GM19240 (cell line): ENCODE measurements at regions not wholly inside any gene's neighbourhood (a gene's known extent, or its start where the extent isn't known, plus 50 kb on each side); places are given as distances from the start of the nearest gene placed in this dataset.
A peak's percentile ranks its signal among the peaks of the same experiment; 100 is the strongest.

ENCODE experiments used
- DNase-seq: peaks from one replicate; pipeline ENCODE4 v3.0.0; 2011; ENCODE audit warnings: low spot score; ENCODE audit not compliant: insufficient read length

DNA sequence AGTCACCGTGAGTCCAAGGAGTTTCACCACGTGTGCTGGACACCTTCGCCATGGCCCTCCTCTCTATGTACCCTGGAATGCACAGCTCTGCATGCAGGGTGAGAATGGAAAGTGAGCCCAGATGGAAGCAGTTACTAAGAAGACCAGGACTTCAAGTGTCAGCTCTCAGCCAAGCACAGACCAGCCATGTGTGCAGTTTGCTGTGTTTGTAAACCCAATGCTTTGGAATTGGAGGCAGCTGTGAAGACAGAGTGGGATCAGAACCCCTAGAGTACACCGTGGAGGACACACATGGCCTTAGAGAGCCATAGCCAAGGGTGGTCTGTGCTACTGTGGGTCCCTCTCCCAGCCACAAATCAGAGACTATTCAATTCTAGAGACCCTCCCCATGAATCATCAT is 655.5 kb upstream of the ID2 start:
- no peak for DNase-seq

DNA sequence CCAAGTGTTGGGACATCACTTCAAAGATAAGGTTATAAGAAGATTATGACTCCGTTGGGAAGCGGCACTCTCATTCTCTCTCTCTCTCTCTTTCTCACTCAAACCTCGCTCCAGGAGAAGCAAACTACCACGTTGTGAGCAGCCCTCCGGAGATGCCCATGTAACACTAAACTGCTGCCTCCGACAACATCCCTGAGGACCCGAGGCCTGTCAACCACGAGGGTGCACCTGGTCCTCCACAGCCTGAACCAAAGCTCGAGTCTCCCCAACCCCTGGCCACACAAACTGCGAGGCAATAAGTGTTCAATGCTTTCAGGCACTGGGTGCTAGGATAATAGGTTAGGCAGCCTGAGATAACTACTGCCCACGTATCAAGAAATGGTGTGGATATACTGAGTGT is 654.5 kb upstream of the ID2 start:
- no peak for DNase-seq

DNA sequence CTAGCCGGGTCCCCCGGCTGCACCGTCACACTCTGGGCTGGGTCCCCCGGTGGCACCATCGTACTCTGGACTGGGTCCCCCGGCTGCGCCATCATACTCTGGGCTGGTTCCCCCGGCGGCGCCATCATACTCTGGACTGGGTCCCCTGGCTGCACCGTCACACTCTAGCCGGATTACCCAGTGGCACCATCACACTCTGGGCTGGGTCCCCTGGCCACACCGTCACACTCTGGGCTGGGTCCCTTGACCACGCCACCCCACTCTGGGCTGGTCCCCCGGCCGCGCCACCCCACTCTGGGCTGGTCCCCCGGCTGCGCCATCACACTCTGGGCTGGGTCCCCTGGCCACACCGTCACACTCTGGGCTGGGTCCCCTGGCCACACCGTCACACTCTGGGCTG is 653.8 kb upstream of the ID2 start:
- DNase-seq, result no peak

- DNase-seq, result no peak
These were observed 653.4 kb upstream of the ID2 start for GRCh38 chr2:8028436-8028835.

GRCh38 chr2:8028981-8029380 is 652.9 kb upstream of the ID2 start:
- DNase-seq, result no peak

DNA sequence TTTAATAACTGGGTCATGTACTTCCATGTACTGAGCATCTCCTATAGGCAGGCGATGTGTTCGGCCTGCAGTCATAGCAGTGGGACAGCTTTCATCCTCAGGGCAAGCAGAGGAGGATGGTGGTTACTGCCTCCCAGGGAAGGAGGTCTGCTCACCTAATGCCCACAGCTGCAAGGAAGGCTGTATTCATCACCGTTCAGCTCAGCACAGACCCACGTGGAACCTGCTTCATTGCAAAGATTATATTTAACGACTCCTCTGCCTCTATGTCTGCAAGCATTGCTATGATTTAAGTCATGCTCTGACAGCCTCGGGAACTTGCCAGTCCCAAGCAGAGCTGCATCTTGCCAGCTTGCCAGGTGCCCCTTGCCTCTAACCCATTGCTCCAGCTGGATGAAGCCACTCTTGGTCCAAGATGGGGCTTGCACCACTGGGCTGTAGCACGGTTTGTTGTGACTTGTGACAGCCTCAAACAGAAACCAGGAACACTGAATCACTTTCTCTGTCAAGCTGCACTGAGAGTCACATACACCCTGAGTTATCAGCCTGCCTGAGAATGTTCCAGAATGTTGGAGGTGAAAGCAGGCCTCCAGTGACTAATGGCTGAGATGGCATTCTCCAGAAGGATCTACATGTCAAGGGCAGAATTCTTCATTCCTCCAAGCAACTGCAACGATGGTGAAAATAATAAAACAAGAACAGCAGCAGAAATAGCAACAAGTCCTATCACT is 651.1 kb upstream of the ID2 start:
- no peak for DNase-seq

DNA sequence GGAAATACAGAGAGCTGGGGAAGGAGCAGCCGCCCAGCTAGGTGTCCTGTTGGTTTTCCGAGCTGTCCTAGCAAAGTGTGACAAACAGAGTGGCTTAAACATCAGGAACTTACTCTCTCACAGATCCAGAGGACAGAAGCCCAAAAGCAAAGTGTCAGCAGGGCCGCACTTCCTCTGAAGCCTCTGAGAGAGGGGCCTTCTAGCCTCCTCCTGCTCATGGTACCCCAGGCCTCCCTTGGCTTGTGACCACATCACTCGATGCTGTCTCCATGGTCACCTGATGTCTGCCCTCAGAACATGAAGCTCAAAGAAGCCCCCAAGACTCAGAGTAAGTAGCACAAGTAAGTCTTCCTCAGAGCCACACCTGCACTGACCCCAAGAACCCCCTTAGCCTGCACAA is 650.5 kb upstream of the ID2 start:
- DNase-seq, result no peak

GRCh38 chr2:8033546-8034096 is 648.2 kb upstream of the ID2 start:
- no peak for DNase-seq

DNA sequence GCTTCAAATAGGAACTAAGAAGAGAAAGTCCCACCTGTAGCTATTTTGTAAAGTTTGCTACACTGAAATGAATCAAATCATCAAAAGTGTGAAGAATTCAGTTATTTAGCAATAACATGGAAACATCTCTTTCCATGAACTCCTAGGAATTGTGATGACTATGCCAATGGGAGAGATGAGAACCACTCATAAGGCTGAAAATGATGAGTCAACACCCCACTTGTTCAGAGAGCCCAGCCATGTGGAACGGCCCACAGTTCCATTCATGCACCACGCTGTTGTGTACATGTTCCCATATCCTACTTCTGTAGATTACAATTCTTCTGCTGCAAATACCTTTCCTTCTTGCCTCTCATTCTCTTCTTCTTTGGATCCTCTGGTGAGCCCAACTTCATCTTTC is 645.5 kb upstream of the ID2 start:
- DNase-seq, result no peak

GRCh38 chr2:8039732-8040131 is 642.1 kb upstream of the ID2 start:
- no peak for DNase-seq

DNA sequence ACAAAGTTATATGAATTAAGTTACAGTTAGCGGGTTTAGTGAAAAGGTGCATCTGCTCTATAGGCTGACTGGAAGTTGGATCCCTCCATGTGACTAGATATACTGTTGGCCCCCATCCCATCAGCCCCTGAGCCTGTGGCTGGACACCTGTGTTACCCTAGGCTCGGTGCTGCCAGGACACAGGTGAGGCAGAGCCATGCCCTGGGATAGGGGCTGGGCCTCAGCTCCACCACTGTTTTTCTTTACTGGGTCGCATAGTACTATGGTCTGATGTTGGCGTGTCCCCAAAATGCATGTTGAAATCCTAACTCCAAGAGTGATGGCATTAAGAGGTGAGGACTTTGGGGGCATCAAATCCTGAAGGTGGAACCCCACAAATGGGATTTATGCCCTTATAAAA is 638.6 kb upstream of the ID2 start:
- DNase-seq, result no peak

GRCh38 chr2:8044046-8044594 is 637.7 kb upstream of the ID2 start:
- DNase-seq, result no peak

DNA sequence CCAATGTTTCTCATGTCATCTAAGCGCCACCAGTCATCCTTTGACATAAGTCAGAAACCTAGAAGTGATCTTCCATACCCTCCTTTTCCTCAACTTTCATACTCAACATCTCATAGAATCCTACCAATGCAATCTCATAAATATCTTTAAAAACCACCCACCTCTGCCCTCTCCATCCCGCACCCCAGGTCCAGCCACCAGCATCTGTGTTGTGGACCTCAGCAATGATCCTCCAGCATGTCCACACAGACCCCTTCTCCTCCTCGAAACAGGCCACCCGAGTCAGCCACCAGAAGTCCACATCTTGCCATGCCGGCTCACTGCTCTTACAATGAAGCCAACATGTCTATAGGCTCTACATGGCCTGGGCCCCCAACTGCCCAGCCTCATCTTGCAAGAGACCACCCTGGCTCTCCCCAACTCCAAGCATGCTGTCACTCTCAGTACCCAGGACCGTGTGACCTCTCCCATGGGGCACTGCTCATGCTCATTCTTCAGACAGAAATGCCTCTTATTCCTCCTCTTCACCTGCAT is 636.7 kb upstream of the ID2 start:
- DNase-seq, result no peak

- DNase-seq, result no peak
These were observed 635.0 kb upstream of the ID2 start for GRCh38 chr2:8046849-8047248.

DNA sequence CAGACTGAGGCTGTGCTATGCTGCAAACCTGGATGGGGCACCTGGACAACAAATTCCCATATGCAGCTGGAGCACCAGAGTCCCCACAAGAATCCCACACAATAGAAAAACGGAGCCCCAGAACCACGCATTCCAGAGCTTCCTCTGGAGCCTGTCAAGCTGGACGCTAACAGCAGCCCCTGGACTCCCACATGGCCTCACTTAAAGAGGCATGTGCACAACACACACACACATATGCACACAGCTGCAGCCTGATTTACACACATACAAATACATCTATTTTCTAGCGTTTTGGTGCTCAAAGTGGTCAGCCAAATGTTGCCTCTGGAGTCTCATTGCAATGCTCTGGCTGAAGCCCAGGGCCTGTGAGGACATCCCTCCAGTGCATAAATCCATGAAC is 632.7 kb upstream of the ID2 start:
- DNase-seq, result no peak

GRCh38 chr2:8049851-8050571 is 631.8 kb upstream of the ID2 start:
- DNase-seq, result peak; percentile 30

- DNase-seq, result no peak
These were observed 628.6 kb upstream of the ID2 start for GRCh38 chr2:8053216-8053615.

- DNase-seq, result no peak
These were observed 627.8 kb upstream of the ID2 start for GRCh38 chr2:8054070-8054469.

- no peak for DNase-seq
These were observed 623.2 kb upstream of the ID2 start for GRCh38 chr2:8058652-8059051.

DNA sequence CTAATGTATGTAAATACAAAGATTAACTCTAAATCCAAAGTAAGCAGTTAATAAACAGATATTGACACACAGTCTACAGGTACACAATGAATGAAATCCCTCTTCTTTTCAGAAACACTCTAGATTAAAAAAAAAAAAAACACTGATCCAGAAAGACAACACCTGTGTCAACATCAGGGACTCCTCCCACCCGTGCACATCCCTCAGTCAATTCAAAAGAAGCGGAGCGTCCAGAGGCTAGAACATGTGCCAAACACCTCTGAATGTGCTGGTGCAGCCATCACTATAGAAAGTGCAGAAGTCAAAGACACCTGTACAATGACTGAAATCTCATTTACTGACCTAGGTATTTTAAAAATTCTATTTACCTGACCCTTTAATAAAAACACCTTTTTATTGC is 622.6 kb upstream of the ID2 start:
- no peak for DNase-seq

DNA sequence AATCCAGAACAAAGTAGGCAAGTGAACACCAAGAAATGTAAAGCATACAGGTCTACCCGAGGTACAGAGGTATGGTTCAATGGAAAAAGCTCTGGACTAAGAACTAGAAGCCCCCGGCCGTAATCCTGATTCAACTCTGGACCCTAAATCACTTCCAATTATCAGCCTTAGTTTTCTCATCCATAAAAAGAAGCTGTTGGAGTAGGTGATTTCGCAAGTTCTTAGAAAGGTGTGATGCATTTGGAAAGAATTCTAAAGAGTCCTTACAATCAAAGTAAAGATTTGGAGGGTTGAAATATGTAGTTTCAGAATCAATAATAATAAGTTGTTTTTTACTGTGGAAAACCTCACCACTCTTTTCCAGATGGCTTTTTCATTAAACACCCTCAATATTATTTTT is 622.1 kb upstream of the ID2 start:
- DNase-seq, result no peak

- no peak for DNase-seq
These were observed 620.6 kb upstream of the ID2 start for GRCh38 chr2:8061219-8061618.
